NT2/D1 (cell line): ENCODE measurements at regions not wholly inside any gene's neighbourhood (a gene's known extent, or its start where the extent isn't known, plus 50 kb on each side); places are given as distances from the start of the nearest gene placed in this dataset.
"Not testable (repeated sequence)": the region's sequence is repeated elsewhere in the genome, so short reads cannot be mapped to it uniquely, and the experiment has no call there.

ENCODE experiments used
- DNase-seq: peaks from one replicate; pipeline ENCODE4 v3.0.0-alpha.2; 2011; ENCODE audit warnings: low read depth, low spot score
- H3K27me3 ChIP-seq: 2 replicates; pipeline ENCODE4 v1.6.0; 2011; ENCODE audit warnings: mild to moderate bottlenecking; ENCODE audit not compliant: insufficient read length, insufficient read depth
- H3K36me3 ChIP-seq: 2 replicates; pipeline ENCODE4 v1.6.1; 2011; ENCODE audit warnings: mild to moderate bottlenecking, low read length, mixed read lengths; ENCODE audit not compliant: insufficient read depth, insufficient read length
- H3K4me1 ChIP-seq: 2 replicates; pipeline ENCODE4 v1.5.1; 2011; ENCODE audit not compliant: insufficient read depth, insufficient read length
- H3K4me3 ChIP-seq: 2 replicates; pipeline ENCODE4 v1.5.1; 2011; ENCODE audit warnings: low read depth; ENCODE audit not compliant: insufficient read length
- H3K9ac ChIP-seq: 2 replicates; pipeline ENCODE4 v1.6.0; 2011; ENCODE audit warnings: low read depth; ENCODE audit not compliant: insufficient read length
- H3K9me3 ChIP-seq: 2 replicates; pipeline ENCODE4 v1.5.1; 2011; ENCODE audit warnings: mild to moderate bottlenecking, low read length; ENCODE audit not compliant: insufficient read depth
- SUZ12 ChIP-seq: IDR thresholded peaks from 2 replicates; pipeline ENCODE4 v1.6.1; 2011; ENCODE audit not compliant: insufficient read length, insufficient read depth; ENCODE audit errors: extremely low read depth
- YY1 ChIP-seq: IDR thresholded peaks from 2 replicates; pipeline ENCODE4 v1.6.1; 2011; ENCODE audit not compliant: insufficient read length, insufficient read depth
- ZNF274 ChIP-seq: IDR thresholded peaks from 2 replicates; pipeline ENCODE4 v1.6.1; 2011; ENCODE audit warnings: mild to moderate bottlenecking, low read depth, low read length

GRCh38 chr10:100642295-100642994, 102.9 kb upstream of the PAX2 start:
- peak overlapping the region; percentile 4 for H3K4me3 ChIP-seq
- no peaks in the 10 kb centered on the region for H3K36me3 ChIP-seq
- H3K4me1 ChIP-seq = peaks cover 22% of the 10 kb centered on the region
- peak; percentile 74 for DNase-seq
- no peaks in the 10 kb centered on the region for H3K9me3 ChIP-seq
- no peak for TF ChIP-seq YY1
- no peak for TF ChIP-seq ZNF274
- TF ChIP-seq SUZ12 = no peak
- H3K9ac ChIP-seq = peak overlapping the region; percentile 21
- no peaks in the 10 kb centered on the region for H3K27me3 ChIP-seq

GRCh38 chr10:100645091-100645490, 100.3 kb upstream of the PAX2 start:
- Histone ChIP-seq H3K4me1 (peaks cover 18% of the 10 kb centered on the region), H3K9me3 (no peaks in the 10 kb centered on the region), H3K4me3 (no peak overlapping the region), H3K9ac (no peak overlapping the region), H3K27me3 (no peaks in the 10 kb centered on the region), H3K36me3 (no peaks in the 10 kb centered on the region)
- TF ChIP-seq ZNF274 (no peak), YY1 (no peak), SUZ12 (no peak)
- no peak for DNase-seq

- Histone ChIP-seq H3K9me3 (no peaks in the 10 kb centered on the region), H3K4me3 (no peak overlapping the region), H3K36me3 (no peaks in the 10 kb centered on the region), H3K9ac (no peak overlapping the region), H3K4me1 (peaks cover 18% of the 10 kb centered on the region), H3K27me3 (no peaks in the 10 kb centered on the region)
- DNase-seq = no peak
- TF ChIP-seq YY1 = no peak
- no peak for TF ChIP-seq ZNF274
- TF ChIP-seq SUZ12 = no peak
These were observed 99.6 kb upstream of the PAX2 start for GRCh38 chr10:100645613-100646392.

GRCh38 chr10:100647928-100648327, 97.5 kb upstream of the PAX2 start:
- H3K4me3 ChIP-seq = no peak overlapping the region
- peaks cover 11% of the 10 kb centered on the region for H3K4me1 ChIP-seq
- no peak overlapping the region for H3K9ac ChIP-seq
- H3K9me3 ChIP-seq = no peaks in the 10 kb centered on the region
- TF ChIP-seq SUZ12 = no peak
- TF ChIP-seq ZNF274 = no peak
- no peak for TF ChIP-seq YY1
- no peak for DNase-seq
- peaks cover 10% of the 10 kb centered on the region for H3K27me3 ChIP-seq
- H3K36me3 ChIP-seq = no peaks in the 10 kb centered on the region

- no peak for DNase-seq
- Histone ChIP-seq H3K4me3 (no peak overlapping the region), H3K27me3 (peaks cover 33% of the 10 kb centered on the region), H3K9me3 (no peaks in the 10 kb centered on the region), H3K9ac (no peak overlapping the region), H3K36me3 (no peaks in the 10 kb centered on the region), H3K4me1 (peaks cover 3% of the 10 kb centered on the region)
- TF ChIP-seq ZNF274 (no peak), YY1 (no peak), SUZ12 (no peak)
These were observed 94.7 kb upstream of the PAX2 start for GRCh38 chr10:100650693-100651092.

GRCh38 chr10:100651099-100651498, 94.3 kb upstream of the PAX2 start:
- H3K4me1 ChIP-seq, H3K36me3 ChIP-seq, H3K4me3 ChIP-seq, DNase-seq, H3K9ac ChIP-seq, H3K9me3 ChIP-seq: not testable (repeated sequence)
- peaks cover 38% of the 10 kb centered on the region for H3K27me3 ChIP-seq

- no peak overlapping the region for H3K9ac ChIP-seq
- DNase-seq = no peak
- no peak overlapping the region for H3K4me3 ChIP-seq
- no peaks in the 10 kb centered on the region for H3K36me3 ChIP-seq
- no peaks in the 10 kb centered on the region for H3K4me1 ChIP-seq
- no peak for TF ChIP-seq ZNF274
- TF ChIP-seq SUZ12 = no peak
- no peak for TF ChIP-seq YY1
- peaks cover 40% of the 10 kb centered on the region for H3K27me3 ChIP-seq
- no peaks in the 10 kb centered on the region for H3K9me3 ChIP-seq
These were observed 93.5 kb upstream of the PAX2 start for GRCh38 chr10:100651916-100652315.
